ENCODE measurements at regions not wholly inside any gene's neighbourhood (a gene's known extent, or its start where the extent isn't known, plus 50 kb on each side); places are given as distances from the start of the nearest gene placed in this dataset.

GRCh38 chr2:67515538-67515937, 118.4 kb downstream of the ETAA1 start:
- no peak for TF ChIP-seq SREBF1 (IDR thresholded peaks at IDR 0.05; ENCODE audit: low read length)
- no peak for TF ChIP-seq CTCF (IDR thresholded peaks at IDR 0.05 in 2 of 3, conservative IDR thresholded peaks at IDR 0.05 in 1 of 3; ENCODE audit: control insufficient read depth in 2 of 3, extremely low read depth in 1 of 3, insufficient read depth in 1 of 3, low read depth in 3 of 3, low read length in 3 of 3)
- no peak for TF ChIP-seq ZBTB40 (IDR thresholded peaks at IDR 0.05; ENCODE audit: borderline replicate concordance)
- TF ChIP-seq ZNF217 (IDR thresholded peaks at IDR 0.05), result no peak

Data from GM12878 (cell line).